Dedifferentiated amniotic fluid mesenchymal stem cell (primary cell): ENCODE measurements at regions not wholly inside any gene's neighbourhood (a gene's known extent, or its start where the extent isn't known, plus 50 kb on each side); places are given as distances from the start of the nearest gene placed in this dataset.

Source experiments
- DNase-seq: peaks from one replicate; pipeline ENCODE4 v3.0.0-alpha.2; 2016; ENCODE audit errors: extremely low spot score

DNA sequence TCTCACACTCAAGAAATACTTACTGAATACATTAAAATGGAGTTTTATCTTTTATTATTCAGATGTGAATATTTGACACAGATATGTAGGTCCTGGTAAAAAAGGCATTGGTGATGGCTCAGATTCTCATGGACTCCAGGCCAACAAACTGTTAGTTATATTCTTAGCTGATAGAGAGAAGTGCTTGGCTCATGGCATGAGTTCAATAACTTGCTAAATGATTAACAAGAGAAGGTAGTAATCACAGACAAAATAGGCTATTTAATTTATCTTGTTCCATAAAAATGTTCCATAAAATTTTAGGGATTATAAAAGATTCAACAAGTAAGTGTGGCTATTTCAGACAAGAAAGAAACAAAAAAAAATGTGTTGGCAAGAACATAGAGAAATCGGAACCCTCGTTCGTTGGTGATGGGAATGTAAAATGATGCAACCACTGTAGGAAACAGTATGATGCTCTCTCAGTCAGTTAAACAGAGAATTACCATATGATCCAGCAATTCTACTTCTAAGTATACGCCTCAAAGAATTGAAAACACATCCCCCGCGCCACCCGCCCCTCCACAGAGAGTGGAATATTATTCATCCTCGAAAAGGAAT lies 737.8 kb upstream of the ADAMTS5 start:
- DNase-seq = no peak

DNA sequence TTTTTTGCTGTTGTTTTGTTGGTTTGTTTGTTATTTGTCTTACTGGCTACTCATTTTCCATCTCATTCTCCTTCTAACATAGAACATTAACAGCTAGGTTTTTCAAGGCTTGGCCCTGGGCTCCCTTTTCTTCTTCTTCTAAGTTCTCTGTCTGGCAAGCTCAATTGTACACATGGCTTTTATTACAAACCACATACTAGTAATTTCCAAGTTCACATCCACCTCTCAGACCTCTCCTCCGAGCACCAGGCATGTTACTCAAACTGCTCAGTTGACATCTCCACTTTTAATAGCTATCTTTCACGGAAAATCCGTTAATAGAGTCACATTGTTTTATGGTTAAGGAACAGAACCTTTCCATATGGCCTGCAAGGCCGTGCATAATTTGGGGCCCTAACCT lies 736.9 kb upstream of the ADAMTS5 start:
- DNase-seq = no peak

DNA sequence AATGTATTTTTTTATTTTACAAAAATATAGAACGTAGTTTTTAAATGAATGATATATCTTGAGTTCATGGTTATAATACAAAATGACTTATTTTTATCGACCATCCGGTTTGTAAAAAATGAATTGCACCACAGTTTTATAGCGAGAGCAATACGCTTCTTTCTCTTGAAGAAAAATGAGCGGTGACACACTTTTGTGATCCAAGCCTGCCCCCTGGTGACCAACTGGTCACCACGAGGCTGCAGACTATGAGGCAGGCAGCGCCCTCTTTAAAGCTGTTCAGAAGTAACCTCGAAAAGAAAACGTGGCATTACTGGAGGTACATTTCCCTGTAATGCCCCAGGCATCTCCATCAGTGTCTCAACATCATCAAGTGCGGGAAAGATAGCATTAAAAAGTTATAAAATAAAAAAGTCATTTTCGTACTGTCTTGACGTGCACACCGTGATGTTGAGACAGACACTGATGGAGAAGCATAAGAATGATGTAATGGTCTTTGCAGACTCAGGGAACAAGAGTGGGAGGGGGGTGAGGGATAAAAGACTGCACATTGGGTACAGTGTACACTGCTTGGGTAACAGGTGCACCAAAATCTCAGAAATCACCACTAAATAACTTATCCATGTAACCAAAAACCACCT lies 734.2 kb upstream of the ADAMTS5 start:
- DNase-seq = peak; percentile 77

DNA sequence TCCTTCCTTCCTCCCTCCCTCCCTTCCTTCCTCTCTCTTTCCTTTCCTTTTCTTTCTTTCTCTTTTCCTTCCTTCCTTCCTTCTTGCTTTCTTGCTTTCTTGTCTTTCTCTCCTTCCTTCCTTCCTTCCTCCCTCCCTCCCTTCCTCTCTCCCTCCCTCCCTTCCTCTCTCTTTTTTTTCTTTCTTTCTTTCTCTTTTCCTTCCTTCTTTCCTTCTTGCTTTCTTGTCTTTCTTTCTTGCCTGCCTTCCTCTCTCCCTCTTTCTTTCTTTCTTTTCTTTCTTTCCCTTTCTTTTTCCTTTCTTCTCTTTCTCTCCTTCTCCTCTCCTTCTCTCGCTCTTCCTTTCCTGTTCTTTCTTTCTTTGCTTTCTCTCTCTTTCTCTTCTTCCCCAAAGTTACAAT lies 728.4 kb upstream of the ADAMTS5 start:
- DNase-seq = no peak

DNA sequence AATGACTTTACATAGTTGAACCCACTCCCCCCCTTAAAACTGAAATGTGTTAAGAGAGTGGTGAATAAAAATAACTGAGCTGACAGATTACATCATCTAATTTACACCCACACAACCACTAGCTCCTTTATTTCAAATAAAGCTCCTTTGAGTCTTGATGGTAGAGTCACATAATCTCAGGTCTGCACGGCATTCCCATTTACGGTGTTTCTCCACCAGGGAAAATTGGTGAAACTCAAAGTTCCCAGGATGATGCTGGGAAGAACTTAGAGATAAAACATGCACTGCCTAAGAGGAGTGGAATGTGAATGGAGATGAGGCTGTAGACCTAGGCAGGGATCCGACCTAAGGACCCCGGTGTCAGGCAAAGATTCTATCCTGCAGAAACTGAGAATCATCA lies 727.8 kb upstream of the ADAMTS5 start:
- no peak for DNase-seq

DNA sequence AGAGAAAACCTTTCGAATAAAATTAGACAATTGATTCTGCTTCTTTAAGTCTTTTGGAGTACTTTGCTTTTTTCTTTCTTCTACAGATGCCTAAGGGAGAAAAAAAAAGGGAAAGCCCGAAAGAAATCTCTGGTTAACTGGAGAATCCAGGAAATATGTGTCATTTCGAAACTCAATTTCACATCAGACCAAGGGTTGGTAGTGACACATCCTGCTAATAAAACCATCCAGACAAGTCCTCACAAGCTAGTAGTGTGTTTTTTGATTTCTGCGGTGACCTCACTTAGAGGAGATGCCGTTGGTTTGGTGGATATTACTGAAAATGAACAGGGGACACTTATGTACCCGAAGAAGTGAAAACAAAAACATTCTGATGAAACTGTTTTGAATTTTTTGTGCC lies 726.5 kb upstream of the ADAMTS5 start:
- no peak for DNase-seq

DNA sequence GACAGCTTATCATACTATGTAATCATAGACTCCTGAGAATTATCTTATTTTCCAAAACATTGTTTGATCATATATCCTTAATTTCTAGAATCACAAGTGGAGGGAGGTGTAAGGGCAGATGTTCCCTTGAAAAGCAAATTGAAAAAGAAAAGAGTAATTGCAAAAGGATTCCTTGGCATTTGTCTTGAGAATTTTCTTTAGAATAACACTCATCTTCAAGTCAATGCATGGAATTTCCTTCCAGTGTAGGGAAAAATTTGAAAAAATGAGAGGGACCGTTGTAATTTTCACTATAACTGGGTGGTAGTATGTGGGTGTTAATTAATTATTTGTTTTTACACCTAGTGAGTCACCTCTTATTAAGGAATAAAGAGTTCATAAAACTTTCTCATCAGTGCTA lies 724.6 kb upstream of the ADAMTS5 start:
- no peak for DNase-seq

DNA sequence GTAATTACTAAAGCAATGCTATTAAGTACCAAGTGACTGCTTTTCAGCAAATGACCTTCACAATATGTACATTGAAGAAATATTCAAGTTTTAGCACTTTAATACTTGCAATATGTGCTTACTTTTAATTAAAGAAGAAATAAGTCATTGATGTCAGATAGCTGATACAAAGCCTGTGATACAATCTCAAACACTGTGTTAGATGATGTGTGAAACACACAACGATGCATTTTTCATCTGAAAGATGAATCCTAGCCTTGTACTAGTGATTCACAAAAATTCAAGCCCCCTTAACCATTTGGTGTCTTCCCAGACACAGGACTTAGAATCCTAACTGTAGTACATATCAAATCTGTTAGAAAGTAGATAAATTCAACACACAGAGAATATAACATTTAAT lies 724.1 kb upstream of the ADAMTS5 start:
- no peak for DNase-seq

DNA sequence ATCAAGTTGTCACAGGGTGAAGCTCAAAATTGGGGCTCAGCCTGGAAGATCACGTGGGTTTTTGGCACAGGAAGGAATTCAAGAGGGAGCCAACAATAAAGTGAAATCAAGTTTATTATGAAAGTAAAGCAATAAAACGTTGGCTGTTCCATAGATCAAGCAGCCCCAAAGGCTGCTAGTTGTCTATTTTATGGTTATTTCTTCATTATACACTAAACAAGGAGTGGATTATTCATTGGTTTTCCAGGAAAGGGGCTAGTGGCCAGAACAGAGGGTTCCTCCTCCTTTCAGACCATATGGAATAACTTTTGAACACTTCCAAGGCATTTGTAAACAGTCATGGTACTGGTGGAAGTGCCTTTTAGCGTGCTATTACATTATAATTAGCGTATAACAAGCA lies 723.5 kb upstream of the ADAMTS5 start:
- DNase-seq = no peak

DNA sequence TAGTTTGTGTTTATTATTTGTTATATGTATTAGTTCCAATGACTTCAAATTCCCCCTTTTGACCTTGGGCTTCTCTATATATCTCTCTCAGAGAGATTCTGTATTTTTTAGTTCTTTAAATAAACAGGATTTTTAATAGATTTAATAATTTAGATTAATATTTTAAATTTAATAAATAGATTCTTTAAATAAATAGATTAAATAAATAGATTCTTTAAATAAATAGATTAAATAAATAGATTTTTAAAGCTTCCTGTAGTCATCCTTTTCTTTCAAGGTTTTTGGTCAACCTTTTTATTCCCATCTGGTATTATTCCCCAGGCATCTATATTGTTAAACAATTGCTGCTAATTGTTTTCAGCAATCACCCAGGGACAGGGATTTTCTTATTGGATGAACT lies 721.9 kb upstream of the ADAMTS5 start:
- DNase-seq = no peak

DNA sequence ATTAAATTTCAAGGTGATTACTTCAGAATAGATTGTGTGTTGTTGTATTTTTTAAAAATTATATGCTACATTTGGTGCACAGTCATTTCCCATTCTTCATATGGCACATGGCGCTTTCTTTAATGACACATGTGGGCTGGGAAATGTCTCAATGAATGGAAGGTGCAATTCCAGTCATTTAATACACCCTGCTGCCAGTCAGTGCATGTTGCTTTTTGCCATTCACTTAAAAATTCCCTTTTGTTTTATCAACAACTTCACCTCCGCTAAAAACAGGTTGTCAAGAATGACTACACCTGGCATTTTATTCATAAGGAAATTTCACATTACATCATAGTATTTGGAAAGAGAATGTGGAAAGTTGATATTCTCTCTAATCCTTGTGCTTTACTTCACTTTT lies 716.4 kb upstream of the ADAMTS5 start:
- no peak for DNase-seq

DNA sequence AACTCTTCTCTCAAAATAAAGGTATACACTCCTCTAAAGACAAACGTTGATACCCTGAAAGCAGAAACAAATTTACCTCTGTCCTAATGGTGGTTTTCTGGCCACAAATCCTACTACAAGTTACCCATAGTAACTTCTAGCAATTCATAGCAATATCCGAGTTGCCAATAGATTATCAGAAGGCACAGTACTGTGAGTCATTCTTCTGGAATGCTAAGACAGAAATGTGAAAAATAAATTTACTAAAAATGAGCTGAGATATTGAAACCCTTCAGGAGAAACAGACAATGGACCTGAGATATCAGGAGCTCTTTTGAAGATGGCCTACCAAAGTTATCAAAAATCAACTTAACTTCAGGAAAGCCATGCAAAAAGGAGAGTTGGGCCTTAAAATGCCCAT lies 715.0 kb upstream of the ADAMTS5 start:
- DNase-seq = no peak

DNA sequence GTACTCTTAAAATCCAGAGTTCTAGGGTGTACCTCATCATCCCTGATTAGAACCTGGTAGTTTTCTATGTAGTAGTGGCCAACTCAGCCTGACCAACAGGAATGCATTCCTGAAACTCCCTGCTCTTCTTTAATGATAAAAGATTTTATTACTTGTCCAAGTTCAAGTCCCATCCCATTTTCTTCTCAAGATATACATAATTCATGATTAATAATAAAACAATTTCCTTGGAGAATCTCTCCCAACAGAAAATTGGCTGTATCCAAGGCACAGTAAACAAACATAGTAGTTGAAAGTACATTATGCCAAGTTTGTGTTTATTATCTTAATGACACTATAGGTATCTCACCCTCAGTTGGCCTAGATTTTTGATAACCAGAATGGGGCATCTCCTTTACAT lies 714.1 kb upstream of the ADAMTS5 start:
- no peak for DNase-seq

DNA sequence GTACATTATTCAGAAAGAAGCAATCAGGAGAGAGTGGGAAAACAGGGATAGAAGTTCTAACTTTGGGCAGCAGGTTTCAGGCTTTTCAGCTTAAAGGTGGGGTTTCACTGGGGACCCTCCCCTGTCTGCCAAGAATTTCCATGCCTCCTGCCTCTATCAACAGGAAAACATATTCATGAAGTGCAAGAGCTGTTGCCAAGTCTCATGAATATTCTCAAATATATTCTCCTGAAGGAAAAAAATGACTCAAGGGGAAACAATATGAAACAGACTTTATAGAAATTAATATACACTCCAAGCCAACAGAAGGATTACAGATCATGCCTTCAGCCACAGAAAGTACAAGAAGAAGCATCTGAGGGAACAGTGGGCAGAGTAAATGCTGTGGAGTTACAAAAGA lies 713.3 kb upstream of the ADAMTS5 start:
- DNase-seq = no peak

DNA sequence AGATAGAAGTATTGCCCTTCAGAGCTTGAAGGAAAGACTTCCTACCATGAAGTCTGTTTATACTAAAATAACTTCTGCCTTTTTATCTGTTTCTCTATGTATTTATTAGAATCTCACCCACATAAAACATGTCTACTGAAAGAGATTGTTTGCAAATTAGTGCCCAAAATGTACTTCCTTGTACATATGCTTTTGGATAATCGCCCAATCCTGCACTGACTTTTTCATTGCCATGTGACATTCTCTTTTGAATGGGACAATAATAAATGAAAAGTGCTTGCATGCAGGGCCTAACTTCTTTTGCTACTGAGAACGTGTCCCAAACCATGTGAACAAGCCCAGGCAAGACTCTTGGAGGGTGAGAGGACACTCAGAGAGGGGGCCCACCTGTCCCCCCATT lies 711.6 kb upstream of the ADAMTS5 start:
- DNase-seq = no peak

DNA sequence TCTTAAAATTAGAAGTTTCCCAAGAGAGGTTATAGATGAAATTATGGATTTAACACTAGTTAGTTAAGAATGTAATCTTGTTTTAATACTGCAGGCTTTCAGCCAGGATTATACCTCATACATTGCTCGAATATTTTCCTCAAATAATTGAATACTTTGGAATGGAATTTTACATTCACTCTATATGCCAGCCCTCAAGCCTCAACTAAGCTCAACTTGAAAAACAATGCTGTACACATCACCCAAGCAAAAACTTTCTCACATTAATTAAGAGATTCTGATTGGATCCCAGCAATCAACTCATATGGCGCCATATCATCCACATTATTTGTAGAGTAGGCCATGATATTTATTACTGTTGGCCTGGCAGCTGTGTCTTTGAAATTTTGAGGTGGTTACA lies 710.7 kb upstream of the ADAMTS5 start:
- no peak for DNase-seq

DNA sequence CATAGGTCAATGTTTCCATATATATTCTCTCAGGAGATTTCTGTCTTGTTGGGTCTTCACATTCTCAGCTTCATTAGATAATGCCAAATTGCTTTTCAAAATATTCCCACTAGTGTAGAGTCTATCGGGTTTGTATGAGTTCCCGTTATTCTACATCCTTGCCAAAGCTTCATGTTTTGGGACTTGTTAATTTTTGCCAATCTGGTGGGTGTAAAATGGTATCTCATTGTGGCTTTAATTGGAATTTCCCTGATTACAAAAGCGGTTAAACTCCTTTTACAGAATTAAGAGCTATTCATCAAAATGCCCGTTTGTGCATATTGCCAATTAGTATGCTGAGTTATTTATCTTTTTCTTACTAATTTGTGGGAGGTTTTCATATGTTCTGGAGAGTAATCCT lies 708.4 kb upstream of the ADAMTS5 start:
- no peak for DNase-seq

DNA sequence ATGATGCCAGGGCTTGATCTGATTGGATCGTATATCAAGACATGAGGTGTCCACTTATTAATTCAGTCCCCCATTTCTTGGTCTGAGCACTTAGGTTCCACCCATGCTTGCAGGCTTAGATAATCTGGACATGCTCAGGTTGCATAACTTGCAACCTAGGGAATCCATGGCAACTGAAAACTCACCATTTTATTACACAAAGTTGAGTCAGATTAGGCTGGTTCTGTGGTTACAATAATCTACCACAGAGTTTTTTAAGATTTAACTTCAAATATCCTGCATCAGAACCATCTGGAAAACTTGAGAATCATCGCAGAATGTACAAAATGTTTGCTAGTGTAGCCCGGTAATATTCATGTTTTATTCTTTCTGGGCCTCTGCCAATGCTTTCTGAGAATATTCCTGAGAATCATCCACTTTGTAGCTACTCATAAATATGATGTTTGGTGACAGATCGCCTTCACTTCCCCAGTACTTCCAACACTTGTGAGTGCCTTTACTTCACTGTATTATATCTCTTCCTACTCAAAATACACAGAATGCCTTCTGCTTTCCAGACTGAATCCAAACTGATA lies 707.2 kb upstream of the ADAMTS5 start:
- DNase-seq = peak; percentile 74

DNA sequence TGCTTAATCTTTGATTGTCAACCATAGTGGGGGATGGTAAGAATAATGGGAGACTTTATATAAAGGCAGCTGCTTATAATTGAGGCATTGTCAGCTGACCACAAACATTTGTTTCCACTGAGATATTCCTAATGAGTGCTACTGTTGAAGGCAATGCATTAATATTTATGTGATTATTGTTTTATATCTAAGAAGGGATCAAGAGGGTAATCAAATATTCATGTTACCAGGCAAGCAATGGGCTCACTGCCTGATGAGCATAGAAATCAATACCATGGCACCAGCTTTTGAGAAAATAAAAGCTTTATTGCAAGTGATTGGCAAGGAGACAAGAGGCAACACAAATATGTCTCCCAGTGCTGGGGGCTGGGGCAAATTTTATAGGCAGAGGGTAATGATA lies 706.7 kb upstream of the ADAMTS5 start:
- DNase-seq = no peak

DNA sequence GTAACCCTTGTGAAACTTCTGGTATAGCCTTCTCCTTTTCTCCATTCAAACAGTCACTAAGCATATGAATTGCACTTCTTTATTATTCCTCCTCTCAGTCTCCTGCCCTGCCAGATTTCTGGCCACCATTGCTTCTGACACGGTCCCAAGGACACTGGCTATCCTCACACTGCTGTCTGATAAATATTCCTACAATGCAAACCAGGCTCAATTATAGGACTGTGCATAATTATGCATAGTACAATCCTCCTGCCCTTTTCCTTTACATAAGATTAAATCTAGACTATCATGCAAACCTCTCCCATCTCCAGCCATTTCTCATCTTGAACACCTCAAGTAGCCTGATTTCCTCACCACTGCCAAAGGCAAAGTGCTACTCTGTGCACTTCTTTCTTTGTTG lies 704.3 kb upstream of the ADAMTS5 start:
- DNase-seq = no peak

DNA sequence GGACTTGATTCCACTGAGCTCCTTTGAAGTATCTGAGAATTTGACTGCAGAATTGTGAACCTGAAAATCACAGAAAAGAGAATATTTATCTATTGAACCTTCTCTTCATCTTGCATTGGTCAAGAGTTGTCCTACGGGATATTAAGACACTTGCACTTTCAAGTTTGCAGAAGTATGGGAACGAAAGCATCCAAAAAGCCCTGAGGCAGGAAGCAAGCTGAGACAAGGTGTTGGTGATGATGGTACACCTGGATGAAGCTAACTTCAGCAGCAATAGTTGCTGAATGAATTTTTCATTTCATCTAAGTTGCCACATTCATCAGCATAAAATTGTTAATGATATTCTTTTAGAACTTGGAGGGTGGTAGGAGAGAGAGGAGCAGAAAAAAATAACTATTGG lies 686.6 kb upstream of the ADAMTS5 start:
- DNase-seq = no peak

DNA sequence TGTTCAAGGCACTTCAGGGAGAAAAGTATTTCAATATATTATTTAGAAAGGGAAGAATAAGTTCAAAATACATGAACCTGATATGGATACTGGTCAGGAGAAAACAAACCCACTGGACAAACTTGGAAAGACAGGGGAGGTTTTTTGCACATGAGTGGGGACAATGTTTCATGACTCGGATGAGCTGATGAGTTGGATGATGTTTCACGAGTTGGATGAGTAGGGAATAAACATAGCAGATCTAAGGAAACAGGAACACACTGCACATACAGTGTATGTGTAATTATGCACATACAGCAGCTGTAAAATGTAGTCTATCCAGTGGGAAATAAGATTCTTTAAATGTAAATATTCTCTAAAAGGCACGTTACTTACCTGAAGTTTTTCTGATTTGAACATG lies 682.9 kb upstream of the ADAMTS5 start:
- no peak for DNase-seq

DNA sequence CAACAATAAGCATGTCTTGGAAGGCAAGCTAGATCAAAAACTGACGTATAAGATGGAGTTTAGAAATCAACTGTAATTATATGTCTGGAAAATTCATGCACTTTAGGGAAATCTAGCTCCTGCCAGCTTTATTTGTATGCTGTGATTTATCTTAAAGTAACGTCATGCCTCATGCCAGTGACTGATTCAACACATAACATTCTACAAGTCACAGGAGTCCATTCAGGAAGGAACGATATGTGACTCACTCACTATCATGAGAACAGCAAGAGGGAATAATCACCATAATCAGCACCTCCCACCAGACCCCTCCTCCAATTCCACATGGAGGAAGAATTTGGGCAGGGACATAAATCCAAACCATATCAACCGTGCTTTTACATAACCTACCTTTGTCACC lies 682.4 kb upstream of the ADAMTS5 start:
- DNase-seq = peak; percentile 84

DNA sequence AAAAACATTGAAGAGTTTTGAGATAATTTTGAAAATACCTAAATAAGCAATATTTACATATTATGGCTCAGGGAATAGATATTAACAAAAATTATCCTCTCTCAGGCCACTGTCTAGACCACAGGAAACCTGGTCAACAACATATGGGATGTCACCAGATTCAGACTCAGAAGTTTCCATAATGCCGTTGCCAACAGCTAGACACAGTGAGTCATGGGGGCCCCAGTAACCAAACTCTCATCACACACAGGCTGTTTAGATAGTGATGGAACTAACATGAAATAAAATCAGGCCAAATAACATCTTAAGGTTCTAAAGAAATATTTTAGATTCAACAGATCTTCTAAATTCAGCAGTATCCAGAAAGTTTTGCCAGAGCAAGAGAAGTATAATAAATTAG lies 681.7 kb upstream of the ADAMTS5 start:
- DNase-seq = peak; percentile 67
